A549 (cell line): ENCODE measurements at regions not wholly inside any gene's neighbourhood (a gene's known extent, or its start where the extent isn't known, plus 50 kb on each side); places are given as distances from the start of the nearest gene placed in this dataset.

Experiments used
- CTCF ChIP-seq: fragments of >200 bp; sonication (Bioruptor Twin); formaldehyde crosslinking; IDR thresholded peaks from 3 replicates; pipeline ENCODE4 v1.5.1; 2016
- EP300 ChIP-seq, 2 experiments: fragments of >200 bp; sonication (Bioruptor Twin); formaldehyde crosslinking; IDR thresholded peaks; 2 replicates in 1 of 2; 3 replicates in 1 of 2; pipeline ENCODE4 v1.6.1; 2016 to 2017

- TF ChIP-seq EP300 (IDR thresholded peaks at IDR 0.05) (no peak), CTCF (no peak)
These were observed 1153.5 kb downstream of the AACS start for GRCh38 chr12:126218697-126219096.
